ENCODE measurements at regions not wholly inside any gene's neighbourhood (a gene's known extent, or its start where the extent isn't known, plus 50 kb on each side); places are given as distances from the start of the nearest gene placed in this dataset.

DNA sequence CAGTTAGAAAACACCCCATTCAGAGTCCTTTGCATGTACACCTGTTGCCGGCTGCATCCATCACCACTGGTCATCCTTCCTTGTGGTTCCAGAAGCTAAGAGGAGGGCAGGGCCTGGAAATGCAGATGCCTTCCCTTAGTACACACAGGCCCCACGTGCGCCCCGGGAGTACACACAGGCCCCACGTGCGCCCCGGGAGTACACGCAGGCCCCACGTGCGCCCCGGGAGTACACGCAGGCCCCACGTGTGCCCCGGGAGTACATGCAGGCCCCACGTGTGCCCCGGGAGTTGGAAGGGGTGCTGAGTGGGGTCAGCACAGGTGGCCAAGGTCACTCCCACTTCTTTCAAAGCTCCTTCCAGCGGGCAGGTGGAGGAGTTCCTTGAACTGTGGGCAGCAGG is 1141.9 kb downstream of the BRD1 start:
- Mint-ChIP-seq H3K9me3 (ENCODE audit: insufficient read depth) (peaks cover 7% of the 10 kb centered on the region), H3K4me3 (no peak overlapping the region), H3K27me3 (no peaks in the 10 kb centered on the region), H3K27ac (no peak overlapping the region), H3K4me1 (no peaks in the 10 kb centered on the region)
- H3K79me2 ChIP-seq (ENCODE audit: control insufficient read depth, insufficient read depth, low read length) = no peaks in the 10 kb centered on the region
- DNase-seq (no peak), ATAC-seq (ENCODE audit: low read depth) (no peak)
- no peak overlapping the region for H3K4me2 ChIP-seq (replicated peaks; ENCODE audit: low read depth, low read length, poor library complexity, severe bottlenecking)
- no peaks in the 10 kb centered on the region for H3K36me3 ChIP-seq (replicated peaks in 1 of 2; ENCODE audit: control extremely low read depth in 1 of 2, control insufficient read depth in 1 of 2, extremely low read depth in 1 of 2, insufficient read depth in 2 of 2, low read length in 1 of 2)
- 97% methylated on average over 14 of the region's 17 CpGs for WGBS (ENCODE audit: insufficient coverage)
- H3K9ac ChIP-seq (ENCODE audit: low read length) = no peak overlapping the region
- no peaks in the 10 kb centered on the region for H3K4me1 ChIP-seq (ENCODE audit: control insufficient read depth in 2 of 2, insufficient read depth in 2 of 2, low read length in 2 of 2)
- no peaks in the 10 kb centered on the region for H4K20me1 ChIP-seq (ENCODE audit: control insufficient read depth, insufficient read depth, low read length, poor library complexity, severe bottlenecking)
- H2AFZ ChIP-seq (ENCODE audit: insufficient read depth, low read depth, low read length, poor library complexity, severe bottlenecking) = no peak overlapping the region
- no peak for TF ChIP-seq EZH2 (IDR thresholded peaks at IDR 0.05; ENCODE audit: borderline replicate concordance, insufficient read depth, low read depth, low read length, poor library complexity, severe bottlenecking)
- CTCF ChIA-PET = no interaction called here
- no peak overlapping the region for H3K27ac ChIP-seq (ENCODE audit: low read length in 2 of 2)
- H3K4me3 ChIP-seq (ENCODE audit: control extremely low read depth in 1 of 5, extremely low read depth in 1 of 5, insufficient read depth in 1 of 5, low read depth in 2 of 5, low read length in 4 of 5) = no peak overlapping the region
- no peaks in the 10 kb centered on the region for H3K27me3 ChIP-seq (replicated peaks in 1 of 4; ENCODE audit: control extremely low read depth in 1 of 4, control insufficient read depth in 3 of 4, insufficient read depth in 4 of 4, low read length in 3 of 4)
- H3K9me3 ChIP-seq (ENCODE audit: control extremely low read depth in 1 of 3, control insufficient read depth in 2 of 3, insufficient read depth in 1 of 3, low read length in 2 of 3) = peaks cover 0 to 16% (median 0%) of the 10 kb centered on the region in 3 donors
- intact Hi-C loops (cut with micrococcal nuclease) = no loop called here
- POLR2A ChIA-PET = no interaction called here

DNA sequence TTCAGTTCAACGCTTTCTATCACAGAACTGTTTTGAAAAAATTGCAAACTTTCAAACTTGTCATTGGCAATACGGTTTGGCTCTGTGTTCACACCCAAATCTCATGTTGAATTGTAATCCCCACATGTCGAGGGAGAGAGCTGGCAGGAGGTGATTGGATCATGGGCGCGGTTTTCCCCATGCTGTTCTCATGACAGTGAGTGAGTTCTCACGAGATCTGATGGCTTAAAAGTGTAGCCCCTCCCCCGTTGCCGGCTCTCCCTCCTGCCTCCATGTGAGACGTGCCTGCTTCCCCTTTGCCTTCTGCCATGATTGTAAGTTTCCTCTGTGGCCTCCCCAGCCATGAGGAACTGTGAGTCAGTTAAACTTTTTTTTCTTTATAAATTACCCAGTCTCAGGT is 1144.0 kb downstream of the BRD1 start:
- TF ChIP-seq, protein P1, sequence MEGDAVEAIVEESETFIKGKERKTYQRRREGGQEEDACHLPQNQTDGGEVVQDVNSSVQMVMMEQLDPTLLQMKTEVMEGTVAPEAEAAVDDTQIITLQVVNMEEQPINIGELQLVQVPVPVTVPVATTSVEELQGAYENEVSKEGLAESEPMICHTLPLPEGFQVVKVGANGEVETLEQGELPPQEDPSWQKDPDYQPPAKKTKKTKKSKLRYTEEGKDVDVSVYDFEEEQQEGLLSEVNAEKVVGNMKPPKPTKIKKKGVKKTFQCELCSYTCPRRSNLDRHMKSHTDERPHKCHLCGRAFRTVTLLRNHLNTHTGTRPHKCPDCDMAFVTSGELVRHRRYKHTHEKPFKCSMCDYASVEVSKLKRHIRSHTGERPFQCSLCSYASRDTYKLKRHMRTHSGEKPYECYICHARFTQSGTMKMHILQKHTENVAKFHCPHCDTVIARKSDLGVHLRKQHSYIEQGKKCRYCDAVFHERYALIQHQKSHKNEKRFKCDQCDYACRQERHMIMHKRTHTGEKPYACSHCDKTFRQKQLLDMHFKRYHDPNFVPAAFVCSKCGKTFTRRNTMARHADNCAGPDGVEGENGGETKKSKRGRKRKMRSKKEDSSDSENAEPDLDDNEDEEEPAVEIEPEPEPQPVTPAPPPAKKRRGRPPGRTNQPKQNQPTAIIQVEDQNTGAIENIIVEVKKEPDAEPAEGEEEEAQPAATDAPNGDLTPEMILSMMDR (IDR thresholded peaks at IDR 0.05) = no peak
- no peak for TF ChIP-seq EZH2 (IDR thresholded peaks at IDR 0.05; ENCODE audit: borderline replicate concordance, insufficient read depth, low read depth, low read length, poor library complexity, severe bottlenecking)
- Histone ChIP-seq H3K9ac (ENCODE audit: low read length) (no peak overlapping the region), H3K79me2 (ENCODE audit: control insufficient read depth, insufficient read depth, low read length) (no peaks in the 10 kb centered on the region), H2AFZ (ENCODE audit: insufficient read depth, low read depth, low read length, poor library complexity, severe bottlenecking) (no peak overlapping the region), H4K20me1 (ENCODE audit: control insufficient read depth, insufficient read depth, low read length, poor library complexity, severe bottlenecking) (no peaks in the 10 kb centered on the region), H3K4me2 (replicated peaks; ENCODE audit: low read depth, low read length, poor library complexity, severe bottlenecking) (no peak overlapping the region), H3K27me3 (replicated peaks in 1 of 4; ENCODE audit: control extremely low read depth in 1 of 4, control insufficient read depth in 3 of 4, insufficient read depth in 4 of 4, low read length in 3 of 4) (no peaks in the 10 kb centered on the region), H3K27ac (ENCODE audit: low read length in 2 of 2) (no peak overlapping the region), H3K4me3 (ENCODE audit: control extremely low read depth in 1 of 5, extremely low read depth in 1 of 5, insufficient read depth in 1 of 5, low read depth in 2 of 5, low read length in 4 of 5) (no peak overlapping the region), H3K4me1 (ENCODE audit: control insufficient read depth in 2 of 2, insufficient read depth in 2 of 2, low read length in 2 of 2) (no peaks in the 10 kb centered on the region), H3K36me3 (replicated peaks in 1 of 2; ENCODE audit: control extremely low read depth in 1 of 2, control insufficient read depth in 1 of 2, extremely low read depth in 1 of 2, insufficient read depth in 2 of 2, low read length in 1 of 2) (no peaks in the 10 kb centered on the region), H3K9me3 (ENCODE audit: control extremely low read depth in 1 of 3, control insufficient read depth in 2 of 3, insufficient read depth in 1 of 3, low read length in 2 of 3) (peaks cover 0 to 25% (median 0%) of the 10 kb centered on the region in 3 donors)
- no peaks in the 10 kb centered on the region for H3K27me3 Mint-ChIP-seq
- DNase-seq (no peak), ATAC-seq (ENCODE audit: low read depth) (no peak)
- POLR2A ChIA-PET = no interaction called here
- intact Hi-C loops (cut with micrococcal nuclease) = no loop called here
- H3K4me1 Mint-ChIP-seq = no peaks in the 10 kb centered on the region
- no peak overlapping the region for H3K4me3 Mint-ChIP-seq
- CTCF ChIA-PET = no interaction called here
- WGBS (ENCODE audit: insufficient coverage) = 98% methylated on average over 5 of the region's 9 CpGs
- peaks cover 7% of the 10 kb centered on the region for H3K9me3 Mint-ChIP-seq (ENCODE audit: insufficient read depth)
- H3K27ac Mint-ChIP-seq = no peak overlapping the region
